ENCODE measurements at regions not wholly inside any gene's neighbourhood (a gene's known extent, or its start where the extent isn't known, plus 50 kb on each side); places are given as distances from the start of the nearest gene placed in this dataset.

DNA sequence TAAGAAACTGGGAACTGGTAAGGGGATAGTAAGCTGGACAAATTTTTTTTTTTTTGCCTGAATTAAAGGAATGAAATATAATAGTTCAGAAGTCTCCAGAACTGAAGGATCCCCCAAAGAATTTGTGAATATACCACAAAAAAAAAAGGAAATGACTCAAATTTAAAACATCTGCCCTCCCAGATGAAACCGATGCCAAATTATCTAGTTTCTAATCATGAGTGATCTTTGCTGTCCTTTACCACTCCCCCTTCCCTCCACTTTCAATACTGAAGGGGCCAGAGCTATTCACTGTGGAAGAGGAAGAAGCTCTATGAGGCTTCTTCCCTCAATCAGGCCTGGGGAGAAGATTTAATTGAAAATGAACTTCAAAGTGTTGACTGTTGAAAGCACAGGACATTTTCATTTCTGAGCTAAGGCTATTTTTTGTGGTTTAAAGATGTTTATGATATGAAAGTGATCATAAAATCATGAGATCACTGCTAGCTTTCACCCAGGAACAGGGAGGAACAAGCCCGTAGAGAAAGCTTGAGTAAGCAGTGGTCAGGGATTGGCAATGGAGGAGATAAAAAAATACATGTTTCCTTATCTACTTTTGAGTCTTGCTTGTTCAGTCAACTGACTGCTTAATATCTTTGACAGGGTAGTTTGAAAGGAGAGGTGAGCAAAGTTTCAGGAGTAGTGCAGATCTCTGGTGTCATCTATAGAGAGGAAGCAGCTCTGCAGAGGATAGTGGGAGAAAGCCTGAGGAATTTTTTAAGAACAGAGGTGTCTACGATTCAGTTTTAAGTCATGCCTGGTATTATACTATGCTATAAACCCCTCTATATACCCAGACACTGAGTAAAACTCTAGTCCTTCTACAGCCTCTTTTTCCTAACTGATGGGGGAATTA, 409.5 kb upstream of the FIGN start:
- H3K36me3 ChIP-seq (ENCODE audit: control insufficient read depth in 2 of 2, insufficient read depth in 2 of 2, low read length in 2 of 2), result no peaks in the 10 kb centered on the region
- H3K27ac ChIP-seq (ENCODE audit: low read depth in 2 of 2, low read length in 2 of 2), result no peak overlapping the region
- no peaks in the 10 kb centered on the region for H3K9me3 ChIP-seq (ENCODE audit: control insufficient read depth in 2 of 2, low read length in 2 of 2)
- H3K27me3 ChIP-seq (ENCODE audit: control insufficient read depth in 2 of 2, insufficient read depth in 2 of 2, low read length in 2 of 2), result no peaks in the 10 kb centered on the region
- no peak overlapping the region for H3K4me3 ChIP-seq (ENCODE audit: low read length in 2 of 2)
- no peak overlapping the region for H3K9ac ChIP-seq (ENCODE audit: low read depth in 1 of 2, low read length in 2 of 2)
- no peaks in the 10 kb centered on the region for H3K4me1 ChIP-seq (ENCODE audit: control insufficient read depth in 2 of 2, insufficient read depth in 2 of 2, low read length in 2 of 2)

GRCh38 chr2:164143183-164143930, 407.5 kb upstream of the FIGN start:
- H3K9me3 ChIP-seq (ENCODE audit: control insufficient read depth in 2 of 2, low read length in 2 of 2), result no peaks in the 10 kb centered on the region
- H3K27ac ChIP-seq (ENCODE audit: low read depth in 2 of 2, low read length in 2 of 2), result no peak overlapping the region
- H3K4me3 ChIP-seq (ENCODE audit: low read length in 2 of 2), result no peak overlapping the region
- H3K27me3 ChIP-seq (ENCODE audit: control insufficient read depth in 2 of 2, insufficient read depth in 2 of 2, low read length in 2 of 2), result no peaks in the 10 kb centered on the region
- no peaks in the 10 kb centered on the region for H3K4me1 ChIP-seq (ENCODE audit: control insufficient read depth in 2 of 2, insufficient read depth in 2 of 2, low read length in 2 of 2)
- no peak overlapping the region for H3K9ac ChIP-seq (ENCODE audit: low read depth in 1 of 2, low read length in 2 of 2)
- no peaks in the 10 kb centered on the region for H3K36me3 ChIP-seq (ENCODE audit: control insufficient read depth in 2 of 2, insufficient read depth in 2 of 2, low read length in 2 of 2)

- H3K4me1 ChIP-seq (ENCODE audit: control insufficient read depth in 2 of 2, insufficient read depth in 2 of 2, low read length in 2 of 2), result no peaks in the 10 kb centered on the region
- no peaks in the 10 kb centered on the region for H3K36me3 ChIP-seq (ENCODE audit: control insufficient read depth in 2 of 2, insufficient read depth in 2 of 2, low read length in 2 of 2)
- H3K27ac ChIP-seq (ENCODE audit: low read depth in 2 of 2, low read length in 2 of 2), result no peak overlapping the region
- no peaks in the 10 kb centered on the region for H3K27me3 ChIP-seq (ENCODE audit: control insufficient read depth in 2 of 2, insufficient read depth in 2 of 2, low read length in 2 of 2)
- no peak overlapping the region for H3K9ac ChIP-seq (ENCODE audit: low read depth in 1 of 2, low read length in 2 of 2)
- no peaks in the 10 kb centered on the region for H3K9me3 ChIP-seq (ENCODE audit: control insufficient read depth in 2 of 2, low read length in 2 of 2)
- no peak overlapping the region for H3K4me3 ChIP-seq (ENCODE audit: low read length in 2 of 2)
Measured at GRCh38 chr2:164142755-164143154, 406.9 kb upstream of the FIGN start.

- Histone ChIP-seq H3K4me3 (ENCODE audit: low read length in 2 of 2) (no peak overlapping the region), H3K9ac (ENCODE audit: low read depth in 1 of 2, low read length in 2 of 2) (no peak overlapping the region), H3K27ac (ENCODE audit: low read depth in 2 of 2, low read length in 2 of 2) (no peak overlapping the region), H3K9me3 (ENCODE audit: control insufficient read depth in 2 of 2, low read length in 2 of 2) (no peaks in the 10 kb centered on the region), H3K36me3 (ENCODE audit: control insufficient read depth in 2 of 2, insufficient read depth in 2 of 2, low read length in 2 of 2) (no peaks in the 10 kb centered on the region), H3K27me3 (ENCODE audit: control insufficient read depth in 2 of 2, insufficient read depth in 2 of 2, low read length in 2 of 2) (no peaks in the 10 kb centered on the region), H3K4me1 (ENCODE audit: control insufficient read depth in 2 of 2, insufficient read depth in 2 of 2, low read length in 2 of 2) (no peaks in the 10 kb centered on the region)
Measured at GRCh38 chr2:164141271-164141670, 405.5 kb upstream of the FIGN start.

GRCh38 chr2:164138750-164139149, 402.9 kb upstream of the FIGN start:
- no peak overlapping the region for H3K27ac ChIP-seq (ENCODE audit: low read depth in 2 of 2, low read length in 2 of 2)

DNA sequence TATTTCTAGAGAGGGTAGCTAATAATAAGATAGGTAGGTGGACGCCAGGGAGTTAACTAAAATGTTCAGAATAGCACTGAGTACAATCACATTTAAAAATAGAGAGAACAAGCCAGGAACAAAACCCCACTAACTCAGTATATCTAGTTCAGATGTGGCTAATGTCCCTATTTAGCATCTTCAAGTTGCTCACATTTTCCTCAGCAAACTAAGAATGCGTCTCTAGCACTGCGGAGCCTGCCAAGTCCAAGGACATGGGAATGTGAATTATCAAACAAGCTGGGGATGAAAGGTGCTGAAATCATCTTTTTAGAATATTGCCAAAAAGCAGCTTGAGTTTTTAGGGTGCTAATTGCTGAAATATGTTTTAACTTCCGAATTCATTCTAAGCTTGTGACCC, 398.5 kb upstream of the FIGN start:
- H3K4me1 ChIP-seq (ENCODE audit: control insufficient read depth in 2 of 2, insufficient read depth in 2 of 2, low read length in 2 of 2), result no peaks in the 10 kb centered on the region
- H3K9me3 ChIP-seq (ENCODE audit: control insufficient read depth in 2 of 2, low read length in 2 of 2), result no peaks in the 10 kb centered on the region
- H3K36me3 ChIP-seq (ENCODE audit: control insufficient read depth in 2 of 2, insufficient read depth in 2 of 2, low read length in 2 of 2), result no peaks in the 10 kb centered on the region
- H3K27ac ChIP-seq (ENCODE audit: low read depth in 2 of 2, low read length in 2 of 2), result no peak overlapping the region
- no peak overlapping the region for H3K9ac ChIP-seq (ENCODE audit: low read depth in 1 of 2, low read length in 2 of 2)
- H3K4me3 ChIP-seq (ENCODE audit: low read length in 2 of 2), result no peak overlapping the region
- no peaks in the 10 kb centered on the region for H3K27me3 ChIP-seq (ENCODE audit: control insufficient read depth in 2 of 2, insufficient read depth in 2 of 2, low read length in 2 of 2)

More at GRCh38 chr2:164138750-164139149, 402.9 kb upstream of the FIGN start:
- Histone ChIP-seq H3K4me3 (ENCODE audit: low read length in 2 of 2) (no peak overlapping the region), H3K9me3 (ENCODE audit: control insufficient read depth in 2 of 2, low read length in 2 of 2) (no peaks in the 10 kb centered on the region), H3K27me3 (ENCODE audit: control insufficient read depth in 2 of 2, insufficient read depth in 2 of 2, low read length in 2 of 2) (no peaks in the 10 kb centered on the region), H3K9ac (ENCODE audit: low read depth in 1 of 2, low read length in 2 of 2) (no peak overlapping the region), H3K36me3 (ENCODE audit: control insufficient read depth in 2 of 2, insufficient read depth in 2 of 2, low read length in 2 of 2) (no peaks in the 10 kb centered on the region), H3K4me1 (ENCODE audit: control insufficient read depth in 2 of 2, insufficient read depth in 2 of 2, low read length in 2 of 2) (no peaks in the 10 kb centered on the region)

- Histone ChIP-seq H3K36me3 (ENCODE audit: control insufficient read depth in 2 of 2, insufficient read depth in 2 of 2, low read length in 2 of 2) (no peaks in the 10 kb centered on the region), H3K4me1 (ENCODE audit: control insufficient read depth in 2 of 2, insufficient read depth in 2 of 2, low read length in 2 of 2) (no peaks in the 10 kb centered on the region), H3K4me3 (ENCODE audit: low read length in 2 of 2) (no peak overlapping the region), H3K27ac (ENCODE audit: low read depth in 2 of 2, low read length in 2 of 2) (no peak overlapping the region), H3K9ac (ENCODE audit: low read depth in 1 of 2, low read length in 2 of 2) (no peak overlapping the region), H3K9me3 (ENCODE audit: control insufficient read depth in 2 of 2, low read length in 2 of 2) (no peaks in the 10 kb centered on the region), H3K27me3 (ENCODE audit: control insufficient read depth in 2 of 2, insufficient read depth in 2 of 2, low read length in 2 of 2) (no peaks in the 10 kb centered on the region)
Measured at GRCh38 chr2:164127971-164128527, 392.2 kb upstream of the FIGN start.

DNA sequence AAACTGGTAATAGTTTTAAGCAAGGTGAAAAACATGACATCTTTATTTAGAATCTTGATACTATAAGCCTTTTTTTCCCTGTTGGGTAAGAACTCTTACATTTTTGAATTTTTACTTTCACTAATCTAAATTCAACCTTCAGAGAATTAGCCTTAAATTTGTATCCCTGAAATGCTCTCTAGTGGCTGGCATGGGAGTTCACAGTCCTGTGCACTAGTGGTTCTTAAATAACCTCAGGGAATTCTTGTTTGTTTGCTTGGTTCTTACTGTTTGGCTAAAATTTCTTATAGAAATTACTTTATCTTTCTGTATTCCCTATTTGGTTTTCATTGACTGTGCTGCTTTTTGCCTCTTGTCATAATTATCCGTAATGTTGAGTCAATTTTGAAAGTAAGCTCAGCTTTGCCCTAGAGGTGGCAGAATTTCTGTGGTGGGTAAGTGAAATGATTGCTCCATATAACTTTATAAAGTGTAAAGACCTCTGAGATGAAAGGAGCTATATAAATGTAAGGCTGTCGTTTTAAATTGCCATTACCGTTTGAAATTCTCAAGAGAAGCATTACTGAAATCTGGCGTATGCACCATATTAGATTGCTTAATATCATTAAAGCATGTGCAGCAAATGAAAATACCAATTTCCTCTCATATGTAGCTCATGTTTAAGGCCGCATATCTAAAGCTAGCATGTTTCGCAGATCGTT, 391.3 kb upstream of the FIGN start:
- Histone ChIP-seq H3K27ac (ENCODE audit: low read depth in 2 of 2, low read length in 2 of 2) (no peak overlapping the region), H3K4me1 (ENCODE audit: control insufficient read depth in 2 of 2, insufficient read depth in 2 of 2, low read length in 2 of 2) (no peaks in the 10 kb centered on the region), H3K27me3 (ENCODE audit: control insufficient read depth in 2 of 2, insufficient read depth in 2 of 2, low read length in 2 of 2) (no peaks in the 10 kb centered on the region)

GRCh38 chr2:164115806-164116205, 380.0 kb upstream of the FIGN start:
- Histone ChIP-seq H3K9me3 (ENCODE audit: control insufficient read depth in 2 of 2, low read length in 2 of 2) (no peaks in the 10 kb centered on the region), H3K9ac (ENCODE audit: low read depth in 1 of 2, low read length in 2 of 2) (no peak overlapping the region), H3K27ac (ENCODE audit: low read depth in 2 of 2, low read length in 2 of 2) (no peak overlapping the region), H3K36me3 (ENCODE audit: control insufficient read depth in 2 of 2, insufficient read depth in 2 of 2, low read length in 2 of 2) (no peaks in the 10 kb centered on the region), H3K4me1 (ENCODE audit: control insufficient read depth in 2 of 2, insufficient read depth in 2 of 2, low read length in 2 of 2) (no peaks in the 10 kb centered on the region), H3K27me3 (ENCODE audit: control insufficient read depth in 2 of 2, insufficient read depth in 2 of 2, low read length in 2 of 2) (no peaks in the 10 kb centered on the region), H3K4me3 (ENCODE audit: low read length in 2 of 2) (no peak overlapping the region)

More for the DNA sequence above, 391.3 kb upstream of the FIGN start:
- Histone ChIP-seq H3K36me3 (ENCODE audit: control insufficient read depth in 2 of 2, insufficient read depth in 2 of 2, low read length in 2 of 2) (no peaks in the 10 kb centered on the region), H3K4me3 (ENCODE audit: low read length in 2 of 2) (no peak overlapping the region), H3K9ac (ENCODE audit: low read depth in 1 of 2, low read length in 2 of 2) (no peak overlapping the region), H3K9me3 (ENCODE audit: control insufficient read depth in 2 of 2, low read length in 2 of 2) (no peaks in the 10 kb centered on the region)
